ENCODE measurements at regions not wholly inside any gene's neighbourhood (a gene's known extent, or its start where the extent isn't known, plus 50 kb on each side); places are given as distances from the start of the nearest gene placed in this dataset.

GRCh38 chr22:27004434-27004833, 347.0 kb downstream of the MIAT start:
- H3K4me1 ChIP-seq = no peaks in the 10 kb centered on the region
- peaks cover 18% of the 10 kb centered on the region for H3K27me3 ChIP-seq
- TF ChIP-seq CTCF (IDR thresholded peaks at IDR 0.05) (no peak), POLR2AphosphoS5 (IDR thresholded peaks at IDR 0.05) (no peak), POLR2A (IDR thresholded peaks at IDR 0.05) (no peak), EP300 (IDR thresholded peaks at IDR 0.05) (no peak)
- H3K27ac ChIP-seq = no peak overlapping the region
- WGBS = 52% methylated on average over 1 of the region's 1 CpG
- no peaks in the 10 kb centered on the region for H3K36me3 ChIP-seq
- no peaks in the 10 kb centered on the region for H3K9me3 ChIP-seq
- H3K4me3 ChIP-seq = no peak overlapping the region
- DNase-seq (ENCODE audit: low spot score in 2 of 2) = no peak

GRCh38 chr22:27008454-27008853, 351.1 kb downstream of the MIAT start:
- 95% methylated on average over 1 of the region's 1 CpG for WGBS
- TF ChIP-seq POLR2A (IDR thresholded peaks at IDR 0.05) = no peak
- no peak for TF ChIP-seq POLR2AphosphoS5 (IDR thresholded peaks at IDR 0.05)
- TF ChIP-seq CTCF (IDR thresholded peaks at IDR 0.05) = no peak
- TF ChIP-seq EP300 (IDR thresholded peaks at IDR 0.05) = no peak
- H3K27ac ChIP-seq = no peak overlapping the region
- no peaks in the 10 kb centered on the region for H3K36me3 ChIP-seq
- peaks cover 30% of the 10 kb centered on the region for H3K27me3 ChIP-seq
- no peaks in the 10 kb centered on the region for H3K9me3 ChIP-seq
- H3K4me1 ChIP-seq = no peaks in the 10 kb centered on the region
- no peak overlapping the region for H3K4me3 ChIP-seq
- no peak for DNase-seq (ENCODE audit: low spot score in 2 of 2)

GRCh38 chr22:27011133-27011532, 353.7 kb downstream of the MIAT start:
- no peaks in the 10 kb centered on the region for H3K36me3 ChIP-seq
- H3K4me1 ChIP-seq = no peaks in the 10 kb centered on the region
- DNase-seq (ENCODE audit: low spot score in 2 of 2) = no peak
- H3K27ac ChIP-seq = no peak overlapping the region
- H3K4me3 ChIP-seq = no peak overlapping the region
- no peaks in the 10 kb centered on the region for H3K9me3 ChIP-seq
- 82% methylated on average over 3 of the region's 3 CpGs for WGBS
- TF ChIP-seq POLR2A (IDR thresholded peaks at IDR 0.05) (no peak), CTCF (IDR thresholded peaks at IDR 0.05) (no peak), POLR2AphosphoS5 (IDR thresholded peaks at IDR 0.05) (no peak), EP300 (IDR thresholded peaks at IDR 0.05) (no peak)
- H3K27me3 ChIP-seq = peaks cover 30% of the 10 kb centered on the region

GRCh38 chr22:27011717-27012116, 354.3 kb downstream of the MIAT start:
- Histone ChIP-seq H3K27ac (no peak overlapping the region), H3K4me1 (no peaks in the 10 kb centered on the region), H3K36me3 (no peaks in the 10 kb centered on the region), H3K9me3 (no peaks in the 10 kb centered on the region), H3K27me3 (peaks cover 33% of the 10 kb centered on the region), H3K4me3 (no peak overlapping the region)
- DNase-seq (ENCODE audit: low spot score in 2 of 2) = no peak
- TF ChIP-seq EP300 (IDR thresholded peaks at IDR 0.05) (no peak), POLR2A (IDR thresholded peaks at IDR 0.05) (no peak), CTCF (IDR thresholded peaks at IDR 0.05) (no peak), POLR2AphosphoS5 (IDR thresholded peaks at IDR 0.05) (no peak)
- 80% methylated on average over 3 of the region's 3 CpGs for WGBS

- Histone ChIP-seq H3K4me3 (no peak overlapping the region), H3K9me3 (no peaks in the 10 kb centered on the region), H3K36me3 (no peaks in the 10 kb centered on the region), H3K4me1 (no peaks in the 10 kb centered on the region), H3K27ac (no peak overlapping the region), H3K27me3 (peaks cover 29% of the 10 kb centered on the region)
- 64% methylated on average over 4 of the region's 4 CpGs for WGBS
- TF ChIP-seq CTCF (IDR thresholded peaks at IDR 0.05) (no peak), EP300 (IDR thresholded peaks at IDR 0.05) (no peak), POLR2AphosphoS5 (IDR thresholded peaks at IDR 0.05) (no peak), POLR2A (IDR thresholded peaks at IDR 0.05) (no peak)
- DNase-seq (ENCODE audit: low spot score in 2 of 2) = no peak
Measured at GRCh38 chr22:27019827-27020226, 362.4 kb downstream of the MIAT start.

Measured in suprapubic skin (tissue), 4 donors.